SK-N-SH (cell line): ENCODE measurements at regions not wholly inside any gene's neighbourhood (a gene's known extent, or its start where the extent isn't known, plus 50 kb on each side); places are given as distances from the start of the nearest gene placed in this dataset.

Experiments
- CTCF ChIA-PET: fragments of 300-600, 350-600 bp; formaldehyde crosslinking; extraction: SDS; loops from one replicate; lab custom pipeline; 2021; lab: Yijun Ruan, JAX
- POLR2A ChIA-PET: fragments of 350-600 bp; sonication (Branson Sonifier 250); formaldehyde crosslinking; extraction: SDS; loops from one replicate; lab custom pipeline; 2020; ENCODE audit warnings: antibody characterized with exemption, inconsistent platforms; lab: Yijun Ruan, JAX
- DNase-seq: peaks from one replicate; pipeline ENCODE4 v3.0.0; 2012
- H2AFZ ChIP-seq: fragments of 200-600 bp; sonication (generic); 2 replicates; pipeline ENCODE4 v1.8.1; 2016; ENCODE audit warnings: antibody characterized with exemption, mild to moderate bottlenecking, low read depth
- H3F3A ChIP-seq: fragments of 200-600 bp; sonication (generic); replicated peaks from 2 replicates; pipeline ENCODE3; 2016; ENCODE audit warnings: antibody characterized with exemption, mild to moderate bottlenecking; ENCODE audit not compliant: insufficient read depth
- H3K27ac ChIP-seq, 2 experiments: fragments of 200-500 bp in 1 of 2; fragments of 200-600 bp in 1 of 2; sonication (Bioruptor generic) in 1 of 2; sonication (generic), shearing (Covaris generic) in 1 of 2; 2 replicates each; pipeline versions ENCODE4 v1.5.1 to v1.6.1; 2014 to 2016; ENCODE audit warnings: low read depth in 2 of 2, inconsistent platforms in 1 of 2, low read length in 1 of 2, mild to moderate bottlenecking in 1 of 2, mixed read lengths in 1 of 2
- H3K27me3 ChIP-seq: fragments of 200-600 bp; sonication (generic), shearing (Covaris generic); 2 replicates; pipeline ENCODE4 v1.6.1; 2016; ENCODE audit warnings: mixed run types; ENCODE audit not compliant: insufficient read depth
- H3K36me3 ChIP-seq, 2 experiments: fragments of 200-500 bp in 1 of 2; fragments of 200-600 bp in 1 of 2; sonication (Bioruptor generic) in 1 of 2; sonication (generic) in 1 of 2; replicated peaks in 1 of 2; 2 replicates each; pipeline versions ENCODE3 to v1.5.1; 2014 to 2016; ENCODE audit warnings: low read length in 1 of 2, mild to moderate bottlenecking in 1 of 2; ENCODE audit not compliant: insufficient read depth in 2 of 2, control insufficient read depth in 1 of 2
- H3K4me1 ChIP-seq, 2 experiments: fragments of 200-500 bp in 1 of 2; fragments of 200-600 bp in 1 of 2; sonication (Bioruptor generic) in 1 of 2; sonication (generic), shearing (Covaris generic) in 1 of 2; 2 replicates each; pipeline versions ENCODE4 v1.5.1 to v1.6.1; 2014 to 2016; ENCODE audit warnings: low read depth in 1 of 2, low read length in 1 of 2, mixed run types in 1 of 2; ENCODE audit not compliant: insufficient read depth in 2 of 2, control insufficient read depth in 1 of 2
- H3K4me2 ChIP-seq: fragments of 200-600 bp; sonication (generic), shearing (Covaris generic); 2 replicates; pipeline ENCODE4 v1.6.1; 2017; ENCODE audit warnings: mixed run types
- H3K4me3 ChIP-seq, 2 experiments: fragments of 200-500 bp in 1 of 2; fragments of 200-600 bp in 1 of 2; sonication (Bioruptor generic) in 1 of 2; sonication (generic), shearing (Covaris generic) in 1 of 2; 2 replicates each; pipeline versions ENCODE4 v1.5.1 to v1.8.1; 2014 to 2016; ENCODE audit warnings: low read depth in 2 of 2, inconsistent platforms in 1 of 2, low read length in 1 of 2, mild to moderate bottlenecking in 1 of 2, mixed read lengths in 1 of 2, moderate library complexity in 1 of 2
- H3K79me2 ChIP-seq: fragments of 200-600 bp; sonication (generic); 2 replicates; pipeline ENCODE4 v1.8.1; 2017; ENCODE audit warnings: mild to moderate bottlenecking; ENCODE audit not compliant: insufficient read depth
- H3K9ac ChIP-seq: fragments of 200-600 bp; sonication (generic); 2 replicates; pipeline ENCODE4 v1.6.1; 2017; ENCODE audit warnings: mixed run types
- H3K9me2 ChIP-seq: fragments of 200-600 bp; sonication (generic); 2 replicates; pipeline ENCODE4 v1.6.1; 2017; ENCODE audit warnings: mixed run types
- H3K9me3 ChIP-seq: fragments of 200-600 bp; sonication (generic); 2 replicates; pipeline ENCODE4 v1.6.1; 2017; ENCODE audit warnings: mixed run types, mild to moderate bottlenecking, moderate library complexity
- H4K20me1 ChIP-seq: fragments of 200-600 bp; sonication (generic); 2 replicates; pipeline ENCODE4 v1.6.1; 2017; ENCODE audit warnings: mild to moderate bottlenecking, mixed run types; ENCODE audit not compliant: insufficient read depth
- CTCF ChIP-seq: fragments of 200-600 bp; sonication (generic); IDR thresholded peaks from 2 replicates; pipeline ENCODE4 v1.6.1; 2017; ENCODE audit warnings: antibody characterized with exemption, mild to moderate bottlenecking, moderate library complexity
- ELF1 ChIP-seq: IDR thresholded peaks from 2 replicates; pipeline ENCODE4 v1.4.0; 2012
- FOSL2 ChIP-seq: IDR thresholded peaks from 2 replicates; pipeline ENCODE4 v1.4.0; 2012; ENCODE audit warnings: low read depth, mild to moderate bottlenecking, moderate library complexity, borderline replicate concordance
- FOXJ3 ChIP-seq: sonication (generic); formaldehyde crosslinking; IDR thresholded peaks from 2 replicates; pipeline ENCODE4 v1.5.1; 2020; ENCODE audit warnings: mild to moderate bottlenecking, missing genetic modification reagents
- FOXM1 ChIP-seq: IDR thresholded peaks from 2 replicates; pipeline ENCODE4 v1.4.0; 2012; ENCODE audit warnings: low read depth, mild to moderate bottlenecking
- GABPA ChIP-seq: IDR thresholded peaks from 2 replicates; pipeline ENCODE4 v1.4.0; 2012; ENCODE audit warnings: low read depth, mild to moderate bottlenecking
- GATA2 ChIP-seq: sonication (generic); formaldehyde crosslinking; IDR thresholded peaks from 2 replicates; pipeline ENCODE4 v1.5.0; 2020; ENCODE audit warnings: mild to moderate bottlenecking, missing genetic modification reagents
- IRF3 ChIP-seq: fragments of 150-350 bp; IDR thresholded peaks from 2 replicates; pipeline ENCODE4 v1.6.1; 2016; ENCODE audit warnings: mild to moderate bottlenecking, low read depth, low read length
- JUND ChIP-seq: IDR thresholded peaks from 2 replicates; pipeline ENCODE4 v1.4.0; 2012
- NFIC ChIP-seq: IDR thresholded peaks from 2 replicates; pipeline ENCODE4 v1.4.0; 2012; ENCODE audit warnings: borderline replicate concordance
- NRF1 ChIP-seq: IDR thresholded peaks from 2 replicates; pipeline ENCODE4 v1.6.1; 2012; ENCODE audit warnings: low read depth, mild to moderate bottlenecking, low read length
- RAD21 ChIP-seq: IDR thresholded peaks from 2 replicates; pipeline ENCODE4 v1.6.1; 2012; ENCODE audit warnings: mild to moderate bottlenecking, low read length
- TCF12 ChIP-seq: IDR thresholded peaks from 2 replicates; pipeline ENCODE4 v1.4.0; 2012
- USF2 ChIP-seq: fragments of 150-350 bp; IDR thresholded peaks from 2 replicates; pipeline ENCODE4 v1.6.1; 2017; ENCODE audit warnings: antibody characterized with exemption, low read length, low read depth, borderline replicate concordance
- WGBS: methylation state at CpG from one replicate; pipeline ENCODE4 v1.1.6; 2017; ENCODE audit warnings: low lambda C conversion rate; 5-methylcytosine and 5-hydroxymethylcytosine counted together
- TF ChIP-seq, protein P1 (sequence below): IDR thresholded peaks from 2 replicates; pipeline ENCODE4 v1.4.0; 2012; ENCODE audit warnings: low read depth, borderline replicate concordance
- TF ChIP-seq, protein P2 (sequence below): IDR thresholded peaks from 2 replicates; pipeline ENCODE4; 2012

- no peak for TF ChIP-seq USF2
- TF ChIP-seq FOSL2: no peak
- TF ChIP-seq CTCF: no peak
- TF ChIP-seq NRF1: no peak
- TF ChIP-seq, protein P1, sequence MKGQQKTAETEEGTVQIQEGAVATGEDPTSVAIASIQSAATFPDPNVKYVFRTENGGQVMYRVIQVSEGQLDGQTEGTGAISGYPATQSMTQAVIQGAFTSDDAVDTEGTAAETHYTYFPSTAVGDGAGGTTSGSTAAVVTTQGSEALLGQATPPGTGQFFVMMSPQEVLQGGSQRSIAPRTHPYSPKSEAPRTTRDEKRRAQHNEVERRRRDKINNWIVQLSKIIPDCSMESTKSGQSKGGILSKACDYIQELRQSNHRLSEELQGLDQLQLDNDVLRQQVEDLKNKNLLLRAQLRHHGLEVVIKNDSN: no peak
- no peak for TF ChIP-seq NFIC
- TF ChIP-seq, all 33 proteins: peak for 0
- CTCF ChIA-PET: interaction anchor here (1.4 kb wide), 1 partner anchor 16 kb away, joined by 4 read pairs; no protein-coding TSS in a partner anchor
- 89% methylated on average over 1 of the region's 1 CpG for WGBS
- Histone ChIP-seq H3K4me2 (no peak overlapping the region), H3K27ac (no peak overlapping the region), H4K20me1 (no peaks in the 10 kb centered on the region), H3K36me3 (no peaks in the 10 kb centered on the region), H3K4me3 (no peak overlapping the region), H3K9me2 (no peaks in the 10 kb centered on the region), H2AFZ (no peak overlapping the region), H3F3A (no peaks in the 10 kb centered on the region), H3K9me3 (no peaks in the 10 kb centered on the region), H3K9ac (no peak overlapping the region), H3K79me2 (no peaks in the 10 kb centered on the region), H3K27me3 (no peaks in the 10 kb centered on the region), H3K4me1 (peaks cover 0 to 5% of the 10 kb centered on the region in 2 experiments; a peak in 1 of 4 replicates)
- no peak for DNase-seq
- POLR2A ChIA-PET: no interaction called here
Observed at GRCh38 chr20:17881741-17882064, 86.9 kb downstream of the SNX5 start.

GRCh38 chr20:17878912-17879602 lies 89.5 kb downstream of the SNX5 start:
- ChIA-PET POLR2A (no interaction called here), CTCF (no interaction called here)
- Histone ChIP-seq H4K20me1 (no peaks in the 10 kb centered on the region), H3K36me3 (no peaks in the 10 kb centered on the region), H3K4me1 (peaks cover 10 to 22% of the 10 kb centered on the region in 2 experiments), H3K79me2 (no peaks in the 10 kb centered on the region), H3K9me3 (no peaks in the 10 kb centered on the region), H2AFZ (no peak overlapping the region), H3K27ac (no peak overlapping the region), H3K4me2 (no peak overlapping the region), H3K9me2 (no peaks in the 10 kb centered on the region), H3K4me3 (no peak overlapping the region), H3K27me3 (no peaks in the 10 kb centered on the region), H3F3A (no peaks in the 10 kb centered on the region), H3K9ac (no peak overlapping the region)
- no peak for DNase-seq
- WGBS: 69% methylated on average over 6 of the region's 6 CpGs
- no peak for TF ChIP-seq ELF1
- TF ChIP-seq GATA2 (CRISPR knock-in tag): no peak
- TF ChIP-seq FOXM1: no peak
- no peak for TF ChIP-seq CTCF
- no peak for TF ChIP-seq RAD21
- TF ChIP-seq NRF1: no peak
- no peak for TF ChIP-seq GABPA
- TF ChIP-seq, protein P2, sequence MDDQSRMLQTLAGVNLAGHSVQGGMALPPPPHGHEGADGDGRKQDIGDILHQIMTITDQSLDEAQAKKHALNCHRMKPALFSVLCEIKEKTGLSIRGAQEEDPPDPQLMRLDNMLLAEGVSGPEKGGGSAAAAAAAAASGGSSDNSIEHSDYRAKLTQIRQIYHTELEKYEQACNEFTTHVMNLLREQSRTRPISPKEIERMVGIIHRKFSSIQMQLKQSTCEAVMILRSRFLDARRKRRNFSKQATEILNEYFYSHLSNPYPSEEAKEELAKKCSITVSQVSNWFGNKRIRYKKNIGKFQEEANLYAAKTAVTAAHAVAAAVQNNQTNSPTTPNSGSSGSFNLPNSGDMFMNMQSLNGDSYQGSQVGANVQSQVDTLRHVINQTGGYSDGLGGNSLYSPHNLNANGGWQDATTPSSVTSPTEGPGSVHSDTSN: no peak
- no peak for TF ChIP-seq IRF3
- no peak for TF ChIP-seq FOXJ3
- no peak for TF ChIP-seq TCF12
- no peak for TF ChIP-seq JUND
